Tibial nerve (tissue), 4 donors: ENCODE measurements at regions not wholly inside any gene's neighbourhood (a gene's known extent, or its start where the extent isn't known, plus 50 kb on each side); places are given as distances from the start of the nearest gene placed in this dataset.

Experiments
- CTCF ChIP-seq, 5 experiments: fragments of 200-600 bp in 3 of 5; fragments of 450-650 bp in 2 of 5; sonication (generic) in 3 of 5; IDR thresholded peaks; one replicate each; pipeline ENCODE4 v1.5.1; 2016 to 2019; ENCODE audit warnings: antibody characterized with exemption in 5 of 5, mild to moderate bottlenecking in 3 of 5, moderate library complexity in 2 of 5
- EP300 ChIP-seq, 2 donors: sonication (generic); formaldehyde crosslinking; IDR thresholded peaks; one replicate each; pipeline ENCODE4 v1.6.1; 2017; ENCODE audit warnings: antibody characterized with exemption in 2 of 2, mild to moderate bottlenecking in 1 of 2
- POLR2A ChIP-seq, 2 donors: fragments of 450-650 bp; IDR thresholded peaks; one replicate each; pipeline ENCODE4 v1.6.1; 2017; ENCODE audit warnings: antibody characterized with exemption in 2 of 2, mild to moderate bottlenecking in 2 of 2, moderate library complexity in 2 of 2

DNA sequence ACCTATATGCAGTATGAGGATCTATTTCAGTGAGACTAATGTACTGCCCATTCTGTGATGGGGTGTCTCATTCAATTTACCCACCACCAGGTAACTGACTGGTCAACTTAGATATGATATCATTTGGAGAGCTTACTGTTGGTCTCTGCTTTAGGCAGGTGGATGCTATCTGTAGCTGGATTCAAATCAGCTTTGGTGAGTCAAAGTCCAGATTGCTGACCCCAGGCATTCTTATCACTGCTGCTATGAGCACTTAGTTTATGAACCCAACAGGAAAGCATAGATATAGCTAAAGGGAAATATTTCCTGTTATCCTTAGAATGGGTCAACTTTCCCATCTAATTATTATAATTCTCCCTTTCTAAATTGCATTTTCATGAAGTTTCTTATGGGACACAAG lies 1295.2 kb upstream of the SPRY2 start:
- TF ChIP-seq CTCF (IDR thresholded peaks at IDR 0.05) (no peak), POLR2A (IDR thresholded peaks at IDR 0.05) (no peak), EP300 (IDR thresholded peaks at IDR 0.05) (no peak)
